Common myeloid progenitor, CD34-positive (primary cell): ENCODE measurements at regions not wholly inside any gene's neighbourhood (a gene's known extent, or its start where the extent isn't known, plus 50 kb on each side); places are given as distances from the start of the nearest gene placed in this dataset.

Experiments used
- CTCF ChIA-PET: fragments of 350-600 bp; sonication (Branson Sonifier 250); formaldehyde crosslinking; loops from one replicate; lab custom pipeline; 2021; ENCODE audit warnings: antibody characterized with exemption; lab: Charles Lee
- POLR2A ChIA-PET: fragments of 350-600 bp; sonication (Branson Sonifier 250); formaldehyde crosslinking; loops from one replicate; lab custom pipeline; 2021; ENCODE audit warnings: antibody characterized with exemption; lab: Charles Lee
- DNase-seq, 3 donors: peaks; one replicate each; pipeline versions ENCODE4 v3.0.0 to v3.0.0-alpha.2; 2013
- H3K27ac ChIP-seq, 2 experiments: 1 replicate in 1 of 2; 2 replicates in 1 of 2; pipeline ENCODE4 v1.7.0; 2013; ENCODE audit warnings: inconsistent platforms in 2 of 2, low read length in 2 of 2, mild to moderate bottlenecking in 2 of 2, low read depth in 1 of 2, moderate library complexity in 1 of 2; ENCODE audit not compliant: severe bottlenecking in 2 of 2, insufficient read depth in 1 of 2, poor library complexity in 1 of 2
- H3K27me3 ChIP-seq, 5 experiments: replicated peaks in 2 of 5; 1 replicate in 3 of 5; 2 replicates in 2 of 5; pipeline versions ENCODE4 v1.6.1 to v1.7.0; 2013; ENCODE audit warnings: low read length in 4 of 5, mild to moderate bottlenecking in 2 of 5, moderate library complexity in 2 of 5, inconsistent platforms in 1 of 5; ENCODE audit not compliant: insufficient read depth in 5 of 5, control insufficient read depth in 4 of 5
- H3K36me3 ChIP-seq, 4 experiments: 1 replicate in 2 of 4; 2 replicates in 2 of 4; pipeline versions ENCODE4 v1.6.1 to v1.7.0; 2013; ENCODE audit warnings: low read length in 3 of 4, control low read depth in 1 of 4, mild to moderate bottlenecking in 1 of 4; ENCODE audit not compliant: control insufficient read depth in 4 of 4, insufficient read depth in 4 of 4
- H3K4me1 ChIP-seq, 4 experiments: 1 replicate in 3 of 4; 2 replicates in 1 of 4; pipeline versions ENCODE4 v1.6.1 to v1.7.1; 2013; ENCODE audit warnings: low read length in 3 of 4, mild to moderate bottlenecking in 3 of 4, control low read depth in 1 of 4, inconsistent platforms in 1 of 4, moderate library complexity in 1 of 4; ENCODE audit not compliant: control insufficient read depth in 4 of 4, insufficient read depth in 4 of 4; ENCODE audit errors: control extremely low read depth in 1 of 4
- H3K4me3 ChIP-seq, 7 experiments: 1 replicate in 4 of 7; 2 replicates in 3 of 7; pipeline versions ENCODE4 v1.5.1 to v1.7.0; 2013; ENCODE audit warnings: mild to moderate bottlenecking in 7 of 7, low read length in 6 of 7, moderate library complexity in 6 of 7, inconsistent platforms in 2 of 7, low read depth in 2 of 7, control low read depth in 1 of 7; ENCODE audit not compliant: insufficient read depth in 4 of 7, control insufficient read depth in 1 of 7; ENCODE audit errors: extremely low read depth in 1 of 7
- H3K9me3 ChIP-seq, 5 experiments: 1 replicate in 4 of 5; 2 replicates in 1 of 5; pipeline versions ENCODE4 v1.6.1 to v1.7.1; 2013; ENCODE audit warnings: low read length in 4 of 5, mild to moderate bottlenecking in 2 of 5, inconsistent platforms in 1 of 5, low read depth in 1 of 5, moderate library complexity in 1 of 5; ENCODE audit not compliant: control insufficient read depth in 4 of 5, insufficient read depth in 2 of 5; ENCODE audit errors: control extremely low read depth in 1 of 5
- WGBS: methylation state at CpG from one replicate; pipeline ENCODE4 v1.1.5; 2013; ENCODE audit not compliant: insufficient coverage; 5-methylcytosine and 5-hydroxymethylcytosine counted together

GRCh38 chrX:39214387-39215126 lies 413.3 kb downstream of the MID1IP1 start:
- POLR2A ChIA-PET, result no interaction called here
- CTCF ChIA-PET, result interaction anchor here (0.8 kb wide), 1 partner anchor 9 kb away, joined by 3 read pairs; no protein-coding TSS in a partner anchor
- Histone ChIP-seq H3K4me3 (no peak overlapping the region), H3K27me3 (peaks cover 0 to 7% (median 0%) of the 10 kb centered on the region in 5 experiments), H3K4me1 (no peaks in the 10 kb centered on the region), H3K9me3 (no peaks in the 10 kb centered on the region), H3K36me3 (no peaks in the 10 kb centered on the region), H3K27ac (no peak overlapping the region)
- 75% methylated on average over 4 of the region's 4 CpGs for WGBS
- DNase-seq, result no peak

GRCh38 chrX:39220952-39221351 lies 419.7 kb downstream of the MID1IP1 start:
- CTCF ChIA-PET, result no interaction called here
- Histone ChIP-seq H3K4me3 (no peak overlapping the region), H3K36me3 (no peaks in the 10 kb centered on the region), H3K27ac (no peak overlapping the region), H3K4me1 (no peaks in the 10 kb centered on the region), H3K9me3 (no peaks in the 10 kb centered on the region), H3K27me3 (peaks cover 0 to 17% (median 0%) of the 10 kb centered on the region in 5 experiments)
- WGBS, result no CpG with 5 or more reads among the region's 1 CpG
- POLR2A ChIA-PET, result no interaction called here
- DNase-seq, result no peak

GRCh38 chrX:39222346-39223113 lies 421.3 kb downstream of the MID1IP1 start:
- 78% methylated on average over 4 of the region's 4 CpGs for WGBS
- no peak overlapping the region for H3K27ac ChIP-seq
- peaks cover 0 to 4% (median 1%) of the 10 kb centered on the region in 4 experiments for H3K4me1 ChIP-seq
- ChIA-PET CTCF (interaction anchor here (1.2 kb wide), 1 partner anchor 19 kb away, joined by 3 read pairs; no protein-coding TSS in a partner anchor), POLR2A (no interaction called here)
- peaks cover 0 to 14% (median 0%) of the 10 kb centered on the region in 5 experiments for H3K27me3 ChIP-seq
- H3K9me3 ChIP-seq, result no peaks in the 10 kb centered on the region
- H3K4me3 ChIP-seq, result no peak overlapping the region
- no peaks in the 10 kb centered on the region for H3K36me3 ChIP-seq
- DNase-seq, result no peak

- POLR2A ChIA-PET, result no interaction called here
- no peaks in the 10 kb centered on the region for H3K36me3 ChIP-seq
- H3K9me3 ChIP-seq, result no peaks in the 10 kb centered on the region
- 66% methylated on average over 4 of the region's 6 CpGs for WGBS
- CTCF ChIA-PET, result no interaction called here
- peaks cover 0 to 8% (median 0%) of the 10 kb centered on the region in 5 experiments for H3K27me3 ChIP-seq
- no peak for DNase-seq
- no peak overlapping the region for H3K27ac ChIP-seq
- H3K4me1 ChIP-seq, result peaks cover 0 to 4% (median 4%) of the 10 kb centered on the region in 4 experiments
- H3K4me3 ChIP-seq, result no peak overlapping the region
Measured at GRCh38 chrX:39226251-39226650, 425.0 kb downstream of the MID1IP1 start.

GRCh38 chrX:39227371-39227770 lies 426.1 kb downstream of the MID1IP1 start:
- WGBS, result no CpG with 5 or more reads among the region's 2 CpGs
- H3K27ac ChIP-seq, result no peak overlapping the region
- peak in 2 of 3 donors; percentile 18 to 35 for DNase-seq
- ChIA-PET POLR2A (no interaction called here), CTCF (interaction anchor here (0.5 to 3.0 kb wide), 2 partner anchors 14 to 620 kb away, joined by 3 to 13 read pairs; no protein-coding TSS in a partner anchor)
- H3K4me1 ChIP-seq, result peaks cover 0 to 4% (median 4%) of the 10 kb centered on the region in 4 experiments
- no peak overlapping the region for H3K4me3 ChIP-seq
- no peaks in the 10 kb centered on the region for H3K36me3 ChIP-seq
- H3K27me3 ChIP-seq, result peaks cover 0 to 3% (median 0%) of the 10 kb centered on the region in 5 experiments
- H3K9me3 ChIP-seq, result no peaks in the 10 kb centered on the region

GRCh38 chrX:39238006-39238405 lies 436.7 kb downstream of the MID1IP1 start:
- Histone ChIP-seq H3K4me1 (no peaks in the 10 kb centered on the region), H3K27ac (no peak overlapping the region), H3K27me3 (no peaks in the 10 kb centered on the region), H3K36me3 (no peaks in the 10 kb centered on the region), H3K4me3 (no peak overlapping the region), H3K9me3 (no peaks in the 10 kb centered on the region)
- ChIA-PET CTCF (interaction anchor here (0.9 to 1.4 kb wide), 3 partner anchors 14 to 89 kb away, joined by 3 to 4 read pairs (median 3); no protein-coding TSS in a partner anchor), POLR2A (no interaction called here)
- DNase-seq, result no peak
- 93% methylated on average over 5 of the region's 7 CpGs for WGBS
